HCT116 (cell line): ENCODE measurements at regions not wholly inside any gene's neighbourhood (a gene's known extent, or its start where the extent isn't known, plus 50 kb on each side); places are given as distances from the start of the nearest gene placed in this dataset.

Experiments
- ATAC-seq: fragments of 200-7000 bp; cut with Tn5 transposase; 2 replicates; pipeline ENCODE4 v1.9.1; 2020; ENCODE audit warnings: mild to moderate bottlenecking, moderate library complexity
- BruUV-seq: library from RNA; stranded (reverse); fragments of 400-500 nt; replicated peaks from 2 replicates; lab custom pipeline; 2021; lab: Mats Ljungman, UMichigan
- CTCF ChIA-PET: fragments of 300-600 bp; sonication (Branson Sonifier 250); formaldehyde crosslinking; loops from one replicate; lab custom pipeline; 2021; ENCODE audit warnings: antibody characterized with exemption; lab: Charles Lee
- POLR2A ChIA-PET: fragments of 300-600, 350-600 bp; sonication (Branson Sonifier 250); formaldehyde crosslinking; loops from one replicate; lab custom pipeline; 2021; ENCODE audit warnings: antibody characterized with exemption; lab: Charles Lee
- RAD21 ChIA-PET, 2 experiments: fragments of 300-600 bp; sonication (Branson Sonifier 250); formaldehyde crosslinking; loops; one replicate each; lab custom pipeline; 2023; ENCODE audit warnings: low total read pairs in 2 of 2; ENCODE audit not compliant: uncharacterized antibody in 2 of 2, unreplicated experiment in 2 of 2, low non-redundant PET in 1 of 2; lab: Charles Lee
- DNase-seq: peaks from one replicate; pipeline ENCODE4 v3.0.0-alpha.2; 2010; ENCODE audit warnings: low read depth, low spot score
- H2AFZ ChIP-seq: fragments of 200-600 bp; shearing (Covaris generic), sonication (generic); 2 replicates; pipeline ENCODE4 v1.6.1; 2017; ENCODE audit warnings: low read depth, mixed run types, mixed read lengths, antibody characterized with exemption, low read length; ENCODE audit not compliant: poor library complexity, severe bottlenecking
- H3K27ac ChIP-seq: 2 replicates; pipeline ENCODE4 v1.5.1; 2012; ENCODE audit warnings: low read depth, low read length
- H3K27me3 ChIP-seq: fragments of 200-600 bp; sonication (generic); 2 replicates; pipeline ENCODE4 v1.6.1; 2016; ENCODE audit warnings: mixed run types, low read length, mixed read lengths; ENCODE audit not compliant: insufficient read depth
- H3K36me3 ChIP-seq, 2 experiments: fragments of 200-500 bp in 1 of 2; fragments of 200-600 bp in 1 of 2; sonication (Bioruptor generic) in 1 of 2; sonication (generic) in 1 of 2; 2 replicates each; pipeline versions ENCODE4 v1.5.1 to v1.6.1; 2014 to 2016; ENCODE audit warnings: low read length in 2 of 2, inconsistent platforms in 1 of 2, mixed read lengths in 1 of 2, mixed run types in 1 of 2; ENCODE audit not compliant: insufficient read depth in 2 of 2, control insufficient read depth in 1 of 2
- H3K4me1 ChIP-seq, 2 experiments: fragments of 200-600 bp in 1 of 2; sonication (generic) in 1 of 2; 2 replicates each; pipeline versions ENCODE4 v1.5.1 to v1.6.1; 2012 to 2017; ENCODE audit warnings: low read length in 2 of 2, inconsistent platforms in 1 of 2, mild to moderate bottlenecking in 1 of 2, mixed read lengths in 1 of 2, mixed run types in 1 of 2, moderate library complexity in 1 of 2; ENCODE audit not compliant: insufficient read depth in 2 of 2, control insufficient read depth in 1 of 2
- H3K4me2 ChIP-seq: fragments of 200-600 bp; sonication (generic); 2 replicates; pipeline ENCODE4 v1.6.1; 2017; ENCODE audit warnings: mixed run types, low read length, mixed read lengths
- H3K4me3 ChIP-seq, 2 experiments: fragments of 200-600 bp in 1 of 2; sonication (generic) in 1 of 2; replicated peaks in 1 of 2; 2 replicates each; pipeline ENCODE4 v1.5.1; 2011 to 2016; ENCODE audit warnings: low read length in 2 of 2, control low read depth in 1 of 2, low read depth in 1 of 2, mild to moderate bottlenecking in 1 of 2, mixed read lengths in 1 of 2, mixed run types in 1 of 2
- H3K79me2 ChIP-seq: fragments of 200-600 bp; sonication (generic); 2 replicates; pipeline ENCODE4 v1.6.1; 2017; ENCODE audit warnings: mild to moderate bottlenecking, mixed run types, low read length, moderate library complexity, mixed read lengths; ENCODE audit not compliant: insufficient read depth
- H3K9ac ChIP-seq: fragments of 200-600 bp; sonication (generic); 2 replicates; pipeline ENCODE4 v1.6.1; 2016; ENCODE audit warnings: low read length, mixed read lengths
- H3K9me2 ChIP-seq: fragments of 200-600 bp; sonication (generic), shearing (Covaris generic); 2 replicates; pipeline ENCODE4 v1.6.1; 2017; ENCODE audit warnings: mixed run types, mild to moderate bottlenecking, moderate library complexity; ENCODE audit not compliant: insufficient read depth
- H3K9me3 ChIP-seq, 2 experiments: fragments of 200-500 bp in 1 of 2; fragments of 200-600 bp in 1 of 2; sonication (Bioruptor generic) in 1 of 2; sonication (generic) in 1 of 2; 2 replicates each; pipeline ENCODE4 v1.6.1; 2014 to 2017; ENCODE audit warnings: low read length in 2 of 2, mixed read lengths in 2 of 2, inconsistent platforms in 1 of 2, low read depth in 1 of 2, mild to moderate bottlenecking in 1 of 2, mixed run types in 1 of 2, moderate library complexity in 1 of 2; ENCODE audit not compliant: control insufficient read depth in 1 of 2, insufficient read depth in 1 of 2
- H4K20me1 ChIP-seq: fragments of 200-600 bp; sonication (generic), shearing (Covaris generic); 2 replicates; pipeline ENCODE4 v1.6.1; 2017; ENCODE audit warnings: mixed run types, mild to moderate bottlenecking, moderate library complexity; ENCODE audit not compliant: insufficient read depth
- CBX3 ChIP-seq: IDR thresholded peaks from 2 replicates; pipeline ENCODE4 v1.6.1; 2012; ENCODE audit warnings: low read depth
- CEBPB ChIP-seq: IDR thresholded peaks from 2 replicates; pipeline ENCODE4 v1.6.1; 2012; ENCODE audit warnings: low read depth
- EGR1 ChIP-seq: IDR thresholded peaks from 2 replicates; pipeline ENCODE4 v1.6.1; 2012; ENCODE audit warnings: low read depth
- ELF1 ChIP-seq: IDR thresholded peaks from 2 replicates; pipeline ENCODE4 v1.6.1; 2012; ENCODE audit warnings: low read depth, borderline replicate concordance
- EZH2 ChIP-seq: fragments of 200-600 bp; sonication (generic); IDR thresholded peaks from 2 replicates; pipeline ENCODE4 v1.6.1; 2017; ENCODE audit warnings: antibody characterized with exemption, mixed run types
- EZH2phosphoT487 ChIP-seq: fragments of 200-600 bp; IDR thresholded peaks from 2 replicates; pipeline ENCODE4 v1.6.1; 2018; ENCODE audit warnings: antibody characterized with exemption, borderline replicate concordance
- FOSL1 ChIP-seq: IDR thresholded peaks from 2 replicates; pipeline ENCODE4 v1.6.1; 2012; ENCODE audit warnings: low read depth
- POLR2A ChIP-seq: IDR thresholded peaks from 2 replicates; pipeline ENCODE4 v1.7.0; 2011; ENCODE audit warnings: borderline replicate concordance; ENCODE audit not compliant: insufficient read depth, insufficient read length; ENCODE audit errors: extremely low read depth
- POLR2AphosphoS5 ChIP-seq: IDR thresholded peaks from 2 replicates; pipeline ENCODE4 v1.6.1; 2011; ENCODE audit warnings: mild to moderate bottlenecking, low read depth, low read length, moderate library complexity
- RAD21 ChIP-seq: IDR thresholded peaks from 2 replicates; pipeline ENCODE4 v1.6.1; 2012; ENCODE audit warnings: low read depth, mild to moderate bottlenecking
- TCF7L2 ChIP-seq: IDR thresholded peaks from 2 replicates; pipeline ENCODE4 v1.7.0; 2011; ENCODE audit warnings: borderline replicate concordance, inconsistent platforms; ENCODE audit not compliant: insufficient read depth, insufficient read length; ENCODE audit errors: extremely low read depth
- ZNF274 ChIP-seq: fragments of 200-500 bp; sonication (Bioruptor generic); IDR thresholded peaks from 2 replicates; pipeline ENCODE4 v1.6.1; 2014; ENCODE audit warnings: mild to moderate bottlenecking, low read depth, low read length, inconsistent platforms
- intact Hi-C: fragments of 100-400 bp; cut with micrococcal nuclease; formaldehyde crosslinking; loops from 2 replicates; pipeline ENCODE4 v1.10.0; 2022
- TF ChIP-seq, protein P1 (sequence below): IDR thresholded peaks from 2 replicates; pipeline ENCODE4 v1.6.1; 2011; ENCODE audit warnings: mild to moderate bottlenecking, low read length, moderate library complexity; ENCODE audit not compliant: insufficient replicate concordance; ENCODE audit errors: extremely low read depth
- TF ChIP-seq, protein P2 (sequence below): IDR thresholded peaks from 2 replicates; pipeline ENCODE4 v1.6.1; 2012
- TF ChIP-seq, protein P3 (sequence below), 3 experiments: fragments of 200-600 bp in 1 of 3; sonication (generic) in 1 of 3; IDR thresholded peaks in 2 of 3; conservative IDR thresholded peaks in 1 of 3; 2 replicates each; pipeline ENCODE4 v1.5.1; 2012 to 2017; ENCODE audit warnings: low read depth in 2 of 3, low read length in 2 of 3, antibody characterized with exemption in 1 of 3, borderline replicate concordance in 1 of 3, control low read depth in 1 of 3, mild to moderate bottlenecking in 1 of 3, mixed read lengths in 1 of 3, mixed run types in 1 of 3, moderate library complexity in 1 of 3; ENCODE audit not compliant: insufficient read depth in 1 of 3

DNA sequence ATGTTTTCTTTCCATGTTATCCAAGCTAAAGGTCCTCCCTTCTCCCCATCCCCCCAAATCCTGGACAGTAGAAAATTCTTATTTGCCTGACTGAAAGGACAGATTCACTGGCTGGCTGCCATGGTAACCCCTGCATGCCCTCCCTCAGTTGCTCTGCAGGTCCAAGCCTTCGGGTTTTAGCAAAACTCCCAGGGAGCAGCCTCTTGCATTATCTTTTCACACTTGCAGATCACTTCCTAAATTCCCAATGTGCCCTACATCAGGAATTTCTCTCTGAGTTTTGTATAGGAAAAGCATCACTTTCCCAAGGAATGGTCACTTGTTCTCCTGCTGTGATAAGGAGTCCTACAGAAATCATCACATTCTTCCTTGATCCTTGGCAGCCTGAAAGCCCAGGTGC, 75.0 kb upstream of the TENM4 start:
- CTCF ChIA-PET, result no interaction called here
- H3K9ac ChIP-seq, result no peak overlapping the region
- TF ChIP-seq, protein P1, sequence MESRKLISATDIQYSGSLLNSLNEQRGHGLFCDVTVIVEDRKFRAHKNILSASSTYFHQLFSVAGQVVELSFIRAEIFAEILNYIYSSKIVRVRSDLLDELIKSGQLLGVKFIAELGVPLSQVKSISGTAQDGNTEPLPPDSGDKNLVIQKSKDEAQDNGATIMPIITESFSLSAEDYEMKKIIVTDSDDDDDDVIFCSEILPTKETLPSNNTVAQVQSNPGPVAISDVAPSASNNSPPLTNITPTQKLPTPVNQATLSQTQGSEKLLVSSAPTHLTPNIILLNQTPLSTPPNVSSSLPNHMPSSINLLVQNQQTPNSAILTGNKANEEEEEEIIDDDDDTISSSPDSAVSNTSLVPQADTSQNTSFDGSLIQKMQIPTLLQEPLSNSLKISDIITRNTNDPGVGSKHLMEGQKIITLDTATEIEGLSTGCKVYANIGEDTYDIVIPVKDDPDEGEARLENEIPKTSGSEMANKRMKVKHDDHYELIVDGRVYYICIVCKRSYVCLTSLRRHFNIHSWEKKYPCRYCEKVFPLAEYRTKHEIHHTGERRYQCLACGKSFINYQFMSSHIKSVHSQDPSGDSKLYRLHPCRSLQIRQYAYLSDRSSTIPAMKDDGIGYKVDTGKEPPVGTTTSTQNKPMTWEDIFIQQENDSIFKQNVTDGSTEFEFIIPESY, result no peak
- no peak for TF ChIP-seq EZH2
- TF ChIP-seq CBX3, result no peak
- no peak for TF ChIP-seq ELF1
- no peak for TF ChIP-seq CEBPB
- TF ChIP-seq FOSL1, result no peak
- TF ChIP-seq, all 23 proteins: peak for 0
- no peak for ATAC-seq
- no peak for DNase-seq
- POLR2A ChIA-PET, result no interaction called here
- no peaks in the 10 kb centered on the region for H3K27me3 ChIP-seq
- H3K9me3 ChIP-seq, result no peaks in the 10 kb centered on the region
- H3K9me2 ChIP-seq, result no peaks in the 10 kb centered on the region
- no TSS peak for BruUV-seq
- no peaks in the 10 kb centered on the region for H4K20me1 ChIP-seq
- H3K36me3 ChIP-seq, result no peaks in the 10 kb centered on the region
- intact Hi-C loops, result no loop called here
- H3K79me2 ChIP-seq, result no peaks in the 10 kb centered on the region
- no peak overlapping the region for H2AFZ ChIP-seq
- H3K4me3 ChIP-seq, result no peak overlapping the region
- no peak overlapping the region for H3K27ac ChIP-seq
- H3K4me1 ChIP-seq, result no peaks in the 10 kb centered on the region
- H3K4me2 ChIP-seq, result no peak overlapping the region
- RAD21 ChIA-PET, result no interaction called here

DNA sequence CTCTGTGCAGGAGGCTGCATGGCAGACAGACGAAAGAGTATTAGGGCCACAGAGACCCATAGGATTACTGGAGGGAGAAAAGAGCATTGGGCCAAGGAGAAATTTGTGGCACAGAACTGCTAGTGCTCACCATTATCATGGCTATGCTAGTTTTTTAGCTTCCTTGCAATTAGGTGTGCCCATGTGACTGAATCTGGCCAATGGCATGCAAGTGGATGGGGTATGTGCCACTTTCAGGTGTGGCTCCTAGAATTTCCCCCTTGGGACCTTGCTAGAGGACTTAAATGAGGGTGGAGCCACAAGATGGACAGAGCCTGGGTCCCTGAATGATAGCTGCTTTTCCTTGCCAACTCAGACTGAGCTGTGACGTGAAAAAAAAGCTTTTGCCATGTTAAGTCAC, 73.9 kb upstream of the TENM4 start:
- ChIA-PET CTCF (no interaction called here), RAD21 (no interaction called here), POLR2A (no interaction called here)
- intact Hi-C loops, result no loop called here
- no peaks in the 10 kb centered on the region for H3K36me3 ChIP-seq
- H3K9me2 ChIP-seq, result no peaks in the 10 kb centered on the region
- H4K20me1 ChIP-seq, result no peaks in the 10 kb centered on the region
- no peak for ATAC-seq
- H3K27ac ChIP-seq, result no peak overlapping the region
- H2AFZ ChIP-seq, result no peak overlapping the region
- BruUV-seq, result no TSS peak
- H3K9me3 ChIP-seq, result no peaks in the 10 kb centered on the region
- no peak overlapping the region for H3K9ac ChIP-seq
- H3K4me2 ChIP-seq, result no peak overlapping the region
- no peaks in the 10 kb centered on the region for H3K27me3 ChIP-seq
- H3K4me1 ChIP-seq, result no peaks in the 10 kb centered on the region
- H3K79me2 ChIP-seq, result no peaks in the 10 kb centered on the region
- no peak overlapping the region for H3K4me3 ChIP-seq
- no peak for DNase-seq
- TF ChIP-seq CBX3 (no peak), EGR1 (no peak), ELF1 (no peak), ZNF274 (no peak), POLR2A (no peak), POLR2AphosphoS5 (no peak), EZH2phosphoT487 (no peak), TCF7L2 (no peak), RAD21 (no peak)
- TF ChIP-seq, protein P1, result no peak
- TF ChIP-seq, protein P2, sequence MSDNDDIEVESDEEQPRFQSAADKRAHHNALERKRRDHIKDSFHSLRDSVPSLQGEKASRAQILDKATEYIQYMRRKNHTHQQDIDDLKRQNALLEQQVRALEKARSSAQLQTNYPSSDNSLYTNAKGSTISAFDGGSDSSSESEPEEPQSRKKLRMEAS, result no peak
- TF ChIP-seq, protein P3, sequence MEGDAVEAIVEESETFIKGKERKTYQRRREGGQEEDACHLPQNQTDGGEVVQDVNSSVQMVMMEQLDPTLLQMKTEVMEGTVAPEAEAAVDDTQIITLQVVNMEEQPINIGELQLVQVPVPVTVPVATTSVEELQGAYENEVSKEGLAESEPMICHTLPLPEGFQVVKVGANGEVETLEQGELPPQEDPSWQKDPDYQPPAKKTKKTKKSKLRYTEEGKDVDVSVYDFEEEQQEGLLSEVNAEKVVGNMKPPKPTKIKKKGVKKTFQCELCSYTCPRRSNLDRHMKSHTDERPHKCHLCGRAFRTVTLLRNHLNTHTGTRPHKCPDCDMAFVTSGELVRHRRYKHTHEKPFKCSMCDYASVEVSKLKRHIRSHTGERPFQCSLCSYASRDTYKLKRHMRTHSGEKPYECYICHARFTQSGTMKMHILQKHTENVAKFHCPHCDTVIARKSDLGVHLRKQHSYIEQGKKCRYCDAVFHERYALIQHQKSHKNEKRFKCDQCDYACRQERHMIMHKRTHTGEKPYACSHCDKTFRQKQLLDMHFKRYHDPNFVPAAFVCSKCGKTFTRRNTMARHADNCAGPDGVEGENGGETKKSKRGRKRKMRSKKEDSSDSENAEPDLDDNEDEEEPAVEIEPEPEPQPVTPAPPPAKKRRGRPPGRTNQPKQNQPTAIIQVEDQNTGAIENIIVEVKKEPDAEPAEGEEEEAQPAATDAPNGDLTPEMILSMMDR (IDR thresholded peaks at IDR 0.05 in 2 of 3, conservative IDR thresholded peaks at IDR 0.05 in 1 of 3; ENCODE audit: borderline replicate concordance in 1 of 3, insufficient read depth in 1 of 3, low read depth in 2 of 3, low read length in 2 of 3), result no peak
